GM23338 (cell line): ENCODE measurements at regions not wholly inside any gene's neighbourhood (a gene's known extent, or its start where the extent isn't known, plus 50 kb on each side); places are given as distances from the start of the nearest gene placed in this dataset.

ENCODE experiments used
- ATAC-seq: fragments of 200-7000 bp; cut with Tn5 transposase; 3 replicates; pipeline ENCODE4 v1.9.1; 2020
- DNase-seq: peaks from one replicate; pipeline ENCODE4 v3.0.0-alpha.2; 2015; ENCODE audit warnings: low spot score
- H2AFZ ChIP-seq: fragments of 200-600 bp; sonication (generic); 2 replicates; pipeline ENCODE4 v1.8.0; 2016; ENCODE audit warnings: antibody characterized with exemption, mild to moderate bottlenecking, moderate library complexity
- H3F3A ChIP-seq: fragments of 200-600 bp; sonication (generic); replicated peaks from 2 replicates; pipeline ENCODE4 v1.8.0; 2017; ENCODE audit warnings: antibody characterized with exemption, mixed run types, low read depth
- H3K27ac ChIP-seq: fragments of 200-600 bp; sonication (generic); 2 replicates; pipeline ENCODE4 v1.6.1; 2016; ENCODE audit warnings: low read depth
- H3K27me3 ChIP-seq: fragments of 200-600 bp; sonication (generic); 2 replicates; pipeline ENCODE4 v1.8.0; 2016; ENCODE audit warnings: mild to moderate bottlenecking, mixed run types, moderate library complexity; ENCODE audit not compliant: insufficient read depth
- H3K36me3 ChIP-seq: fragments of 200-600 bp; sonication (generic); 2 replicates; pipeline ENCODE4 v1.8.0; 2016; ENCODE audit warnings: mild to moderate bottlenecking; ENCODE audit not compliant: insufficient read depth
- H3K4me1 ChIP-seq: fragments of 200-600 bp; sonication (generic); 2 replicates; pipeline ENCODE4 v1.8.0; 2016; ENCODE audit warnings: mild to moderate bottlenecking, moderate library complexity; ENCODE audit not compliant: insufficient read depth
- H3K4me2 ChIP-seq: fragments of 200-600 bp; sonication (generic); 2 replicates; pipeline ENCODE4 v1.7.1; 2017; ENCODE audit warnings: mixed run types
- H3K4me3 ChIP-seq: fragments of 200-600 bp; sonication (generic); 2 replicates; pipeline ENCODE4 v1.6.1; 2016; ENCODE audit warnings: mixed run types
- H3K79me2 ChIP-seq: fragments of 200-600 bp; sonication (generic); replicated peaks from 2 replicates; pipeline ENCODE4 v1.8.0; 2017; ENCODE audit warnings: mild to moderate bottlenecking; ENCODE audit not compliant: insufficient read depth
- H3K9me2 ChIP-seq: fragments of 200-600 bp; sonication (generic); 2 replicates; pipeline ENCODE4 v1.8.0; 2017; ENCODE audit not compliant: insufficient read depth
- H4K20me1 ChIP-seq: fragments of 200-600 bp; sonication (generic); replicated peaks from 2 replicates; pipeline ENCODE4 v1.8.0; 2017; ENCODE audit warnings: mild to moderate bottlenecking; ENCODE audit not compliant: insufficient read depth
- H3K27ac Mint-ChIP-seq: 2 replicates; pipeline ENCODE4 v1.8.0; 2020; ENCODE audit warnings: inconsistent platforms, mild to moderate bottlenecking, moderate library complexity, mixed read lengths
- H3K27me3 Mint-ChIP-seq: 3 replicates; pipeline ENCODE4 v1.8.0; 2022; ENCODE audit warnings: low read depth, mild to moderate bottlenecking, moderate library complexity, mixed read lengths, inconsistent platforms; ENCODE audit not compliant: insufficient read depth, poor library complexity
- H3K36me3 Mint-ChIP-seq: 3 replicates; pipeline ENCODE4 v1.8.0; 2021; ENCODE audit warnings: low read depth, mild to moderate bottlenecking, inconsistent platforms, moderate library complexity, mixed read lengths
- H3K4me1 Mint-ChIP-seq: 3 replicates; pipeline ENCODE4 v1.8.0; 2020; ENCODE audit warnings: mild to moderate bottlenecking, inconsistent platforms, mixed read lengths
- H3K4me3 Mint-ChIP-seq: 3 replicates; pipeline ENCODE4 v1.8.0; 2021; ENCODE audit warnings: moderate library complexity, mild to moderate bottlenecking, inconsistent platforms, mixed read lengths
- H3K9me3 Mint-ChIP-seq: 3 replicates; pipeline ENCODE4 v1.8.0; 2020; ENCODE audit warnings: moderate library complexity, mild to moderate bottlenecking, inconsistent platforms, mixed read lengths
- CREB1 ChIP-seq: fragments of 250-450 bp; sonication (Bioruptor Pico); IDR thresholded peaks from 2 replicates; pipeline ENCODE4 v1.5.0; 2020; ENCODE audit warnings: low read depth, mild to moderate bottlenecking, moderate library complexity
- CTCF ChIP-seq, 2 experiments: fragments of 200-600 bp in 1 of 2; sonication (generic) in 1 of 2; conservative IDR thresholded peaks; 2 replicates each; pipeline versions ENCODE4 v1.5.1 to v1.6.1; 2016 to 2017; ENCODE audit warnings: antibody characterized with exemption in 2 of 2, low read depth in 2 of 2, mild to moderate bottlenecking in 2 of 2, moderate library complexity in 1 of 2
- EZH2 ChIP-seq: fragments of 200-600 bp; sonication (generic); IDR thresholded peaks from one replicate; pipeline ENCODE4 v1.8.0; 2017; ENCODE audit warnings: antibody characterized with exemption, mild to moderate bottlenecking, low read depth; ENCODE audit not compliant: unreplicated experiment
- EZH2phosphoT487 ChIP-seq: fragments of 200-600 bp; sonication (generic); IDR thresholded peaks from one replicate; pipeline ENCODE4 v1.8.1; 2018; ENCODE audit warnings: antibody characterized with exemption; ENCODE audit not compliant: unreplicated experiment
- JUNB ChIP-seq: IDR thresholded peaks from one replicate; pipeline ENCODE4 v1.6.1; 2016; ENCODE audit warnings: antibody characterized with exemption; ENCODE audit not compliant: unreplicated experiment
- NANOG ChIP-seq: IDR thresholded peaks from 2 replicates; pipeline ENCODE4 v1.6.1; 2016; ENCODE audit warnings: antibody characterized with exemption, borderline replicate concordance
- POLR2AphosphoS5 ChIP-seq: IDR thresholded peaks from 2 replicates; pipeline ENCODE4 v1.6.1; 2016; ENCODE audit warnings: antibody characterized with exemption, low read depth
- REST ChIP-seq: IDR thresholded peaks from one replicate; pipeline ENCODE4 v1.6.1; 2018; ENCODE audit warnings: antibody characterized with exemption; ENCODE audit not compliant: unreplicated experiment
- STAT1 ChIP-seq: IDR thresholded peaks from one replicate; pipeline ENCODE4 v1.6.1; 2016; ENCODE audit warnings: antibody characterized with exemption; ENCODE audit not compliant: unreplicated experiment
- ZNF114 ChIP-seq: fragments of 250-450 bp; sonication (Bioruptor Pico); IDR thresholded peaks from 2 replicates; pipeline ENCODE4 v1.5.0; 2020; ENCODE audit warnings: mild to moderate bottlenecking, moderate library complexity
- ZNF331 ChIP-seq: fragments of 250-450 bp; sonication (Bioruptor Pico); IDR thresholded peaks from 2 replicates; pipeline ENCODE4 v1.5.0; 2020; ENCODE audit warnings: low read depth, mild to moderate bottlenecking, moderate library complexity
- TF ChIP-seq, protein P1 (sequence below): IDR thresholded peaks from 2 replicates; pipeline ENCODE4 v1.6.1; 2016; ENCODE audit warnings: antibody characterized with exemption
- TF ChIP-seq, protein P2 (sequence below): fragments of 250-450 bp; sonication (Bioruptor Pico); IDR thresholded peaks from 2 replicates; pipeline ENCODE4 v1.5.0; 2020; ENCODE audit warnings: mild to moderate bottlenecking, moderate library complexity

GRCh38 chr10:55215699-55216098 is 414.7 kb upstream of the PCDH15 start:
- Histone ChIP-seq H3K4me3 (no peak overlapping the region), H4K20me1 (no peaks in the 10 kb centered on the region), H3F3A (no peaks in the 10 kb centered on the region), H3K9me2 (no peaks in the 10 kb centered on the region), H3K4me1 (no peaks in the 10 kb centered on the region), H3K27ac (no peak overlapping the region), H2AFZ (no peak overlapping the region), H3K4me2 (no peak overlapping the region), H3K27me3 (no peaks in the 10 kb centered on the region), H3K79me2 (no peaks in the 10 kb centered on the region), H3K36me3 (no peaks in the 10 kb centered on the region)
- H3K4me1 Mint-ChIP-seq, result no peaks in the 10 kb centered on the region
- H3K27ac Mint-ChIP-seq, result no peak overlapping the region
- no peaks in the 10 kb centered on the region for H3K36me3 Mint-ChIP-seq
- no peak for TF ChIP-seq EZH2phosphoT487
- TF ChIP-seq, protein P1, sequence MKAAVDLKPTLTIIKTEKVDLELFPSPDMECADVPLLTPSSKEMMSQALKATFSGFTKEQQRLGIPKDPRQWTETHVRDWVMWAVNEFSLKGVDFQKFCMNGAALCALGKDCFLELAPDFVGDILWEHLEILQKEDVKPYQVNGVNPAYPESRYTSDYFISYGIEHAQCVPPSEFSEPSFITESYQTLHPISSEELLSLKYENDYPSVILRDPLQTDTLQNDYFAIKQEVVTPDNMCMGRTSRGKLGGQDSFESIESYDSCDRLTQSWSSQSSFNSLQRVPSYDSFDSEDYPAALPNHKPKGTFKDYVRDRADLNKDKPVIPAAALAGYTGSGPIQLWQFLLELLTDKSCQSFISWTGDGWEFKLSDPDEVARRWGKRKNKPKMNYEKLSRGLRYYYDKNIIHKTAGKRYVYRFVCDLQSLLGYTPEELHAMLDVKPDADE, result no peak
- no peak for TF ChIP-seq JUNB
- no peak for TF ChIP-seq ZNF114
- no peak for TF ChIP-seq CTCF (conservative IDR thresholded peaks at IDR 0.05; ENCODE audit: low read depth in 2 of 2)
- no peak for TF ChIP-seq STAT1
- TF ChIP-seq CREB1 (CRISPR knock-in tag), result no peak
- TF ChIP-seq POLR2AphosphoS5, result no peak
- no peak for TF ChIP-seq REST
- no peak for TF ChIP-seq ZNF331 (CRISPR knock-in tag)
- TF ChIP-seq, protein P2, sequence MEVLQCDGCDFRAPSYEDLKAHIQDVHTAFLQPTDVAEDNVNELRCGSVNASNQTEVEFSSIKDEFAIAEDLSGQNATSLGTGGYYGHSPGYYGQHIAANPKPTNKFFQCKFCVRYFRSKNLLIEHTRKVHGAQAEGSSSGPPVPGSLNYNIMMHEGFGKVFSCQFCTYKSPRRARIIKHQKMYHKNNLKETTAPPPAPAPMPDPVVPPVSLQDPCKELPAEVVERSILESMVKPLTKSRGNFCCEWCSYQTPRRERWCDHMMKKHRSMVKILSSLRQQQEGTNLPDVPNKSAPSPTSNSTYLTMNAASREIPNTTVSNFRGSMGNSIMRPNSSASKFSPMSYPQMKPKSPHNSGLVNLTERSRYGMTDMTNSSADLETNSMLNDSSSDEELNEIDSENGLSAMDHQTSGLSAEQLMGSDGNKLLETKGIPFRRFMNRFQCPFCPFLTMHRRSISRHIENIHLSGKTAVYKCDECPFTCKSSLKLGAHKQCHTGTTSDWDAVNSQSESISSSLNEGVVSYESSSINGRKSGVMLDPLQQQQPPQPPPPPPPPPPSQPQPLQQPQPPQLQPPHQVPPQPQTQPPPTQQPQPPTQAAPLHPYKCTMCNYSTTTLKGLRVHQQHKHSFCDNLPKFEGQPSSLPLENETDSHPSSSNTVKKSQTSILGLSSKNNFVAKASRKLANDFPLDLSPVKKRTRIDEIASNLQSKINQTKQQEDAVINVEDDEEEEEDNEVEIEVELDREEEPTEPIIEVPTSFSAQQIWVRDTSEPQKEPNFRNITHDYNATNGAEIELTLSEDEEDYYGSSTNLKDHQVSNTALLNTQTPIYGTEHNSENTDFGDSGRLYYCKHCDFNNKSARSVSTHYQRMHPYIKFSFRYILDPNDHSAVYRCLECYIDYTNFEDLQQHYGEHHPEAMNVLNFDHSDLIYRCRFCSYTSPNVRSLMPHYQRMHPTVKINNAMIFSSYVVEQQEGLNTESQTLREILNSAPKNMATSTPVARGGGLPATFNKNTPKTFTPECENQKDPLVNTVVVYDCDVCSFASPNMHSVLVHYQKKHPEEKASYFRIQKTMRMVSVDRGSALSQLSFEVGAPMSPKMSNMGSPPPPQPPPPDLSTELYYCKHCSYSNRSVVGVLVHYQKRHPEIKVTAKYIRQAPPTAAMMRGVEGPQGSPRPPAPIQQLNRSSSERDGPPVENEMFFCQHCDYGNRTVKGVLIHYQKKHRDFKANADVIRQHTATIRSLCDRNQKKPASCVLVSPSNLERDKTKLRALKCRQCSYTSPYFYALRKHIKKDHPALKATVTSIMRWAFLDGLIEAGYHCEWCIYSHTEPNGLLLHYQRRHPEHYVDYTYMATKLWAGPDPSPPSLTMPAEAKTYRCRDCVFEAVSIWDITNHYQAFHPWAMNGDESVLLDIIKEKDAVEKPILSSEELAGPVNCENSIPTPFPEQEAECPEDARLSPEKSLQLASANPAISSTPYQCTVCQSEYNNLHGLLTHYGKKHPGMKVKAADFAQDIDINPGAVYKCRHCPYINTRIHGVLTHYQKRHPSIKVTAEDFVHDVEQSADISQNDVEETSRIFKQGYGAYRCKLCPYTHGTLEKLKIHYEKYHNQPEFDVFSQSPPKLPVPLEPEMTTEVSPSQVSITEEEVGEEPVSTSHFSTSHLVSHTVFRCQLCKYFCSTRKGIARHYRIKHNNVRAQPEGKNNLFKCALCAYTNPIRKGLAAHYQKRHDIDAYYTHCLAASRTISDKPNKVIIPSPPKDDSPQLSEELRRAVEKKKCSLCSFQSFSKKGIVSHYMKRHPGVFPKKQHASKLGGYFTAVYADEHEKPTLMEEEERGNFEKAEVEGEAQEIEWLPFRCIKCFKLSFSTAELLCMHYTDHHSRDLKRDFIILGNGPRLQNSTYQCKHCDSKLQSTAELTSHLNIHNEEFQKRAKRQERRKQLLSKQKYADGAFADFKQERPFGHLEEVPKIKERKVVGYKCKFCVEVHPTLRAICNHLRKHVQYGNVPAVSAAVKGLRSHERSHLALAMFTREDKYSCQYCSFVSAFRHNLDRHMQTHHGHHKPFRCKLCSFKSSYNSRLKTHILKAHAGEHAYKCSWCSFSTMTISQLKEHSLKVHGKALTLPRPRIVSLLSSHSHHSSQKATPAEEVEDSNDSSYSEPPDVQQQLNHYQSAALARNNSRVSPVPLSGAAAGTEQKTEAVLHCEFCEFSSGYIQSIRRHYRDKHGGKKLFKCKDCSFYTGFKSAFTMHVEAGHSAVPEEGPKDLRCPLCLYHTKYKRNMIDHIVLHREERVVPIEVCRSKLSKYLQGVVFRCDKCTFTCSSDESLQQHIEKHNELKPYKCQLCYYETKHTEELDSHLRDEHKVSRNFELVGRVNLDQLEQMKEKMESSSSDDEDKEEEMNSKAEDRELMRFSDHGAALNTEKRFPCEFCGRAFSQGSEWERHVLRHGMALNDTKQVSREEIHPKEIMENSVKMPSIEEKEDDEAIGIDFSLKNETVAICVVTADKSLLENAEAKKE (CRISPR knock-in tag), result no peak
- no peak for TF ChIP-seq NANOG
- no peak for TF ChIP-seq EZH2
- H3K27me3 Mint-ChIP-seq, result no peaks in the 10 kb centered on the region
- no peak overlapping the region for H3K4me3 Mint-ChIP-seq
- no peak for DNase-seq
- no peak for ATAC-seq
- no peaks in the 10 kb centered on the region for H3K9me3 Mint-ChIP-seq
